ENCODE measurements at regions not wholly inside any gene's neighbourhood (a gene's known extent, or its start where the extent isn't known, plus 50 kb on each side); places are given as distances from the start of the nearest gene placed in this dataset.

DNA sequence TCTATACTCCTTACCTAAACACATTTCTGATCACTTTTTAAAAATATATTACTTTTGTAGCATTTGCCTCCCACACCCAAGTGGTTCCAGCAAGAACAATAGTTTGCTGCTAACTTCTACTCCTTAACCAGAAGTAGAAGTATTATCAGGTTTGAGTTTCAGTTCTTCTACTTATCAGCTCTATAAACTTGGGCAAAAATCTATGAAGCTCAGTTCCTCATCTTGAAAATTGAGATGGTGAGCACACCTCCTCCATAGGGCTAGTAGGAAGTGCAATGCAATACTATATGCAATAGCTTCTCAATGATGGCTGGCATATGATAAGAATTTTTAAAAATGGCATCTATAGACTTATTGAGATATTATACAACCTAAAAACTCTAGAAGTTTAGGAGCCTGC is 283.7 kb downstream of the TLR4 start:
- no peak for FAIRE-seq
- no peak for ATAC-seq
- Histone ChIP-seq H3K9me3 (no peaks in the 10 kb centered on the region), H3K4me3 (no peak overlapping the region), H3K27ac (no peak overlapping the region), H3K4me1 (no peaks in the 10 kb centered on the region), H3K4me2 (no peak overlapping the region)
- POLR2A ChIA-PET: no interaction called here
- no peak for DNase-seq (ENCODE audit: low read depth in 1 of 2, low spot score in 1 of 2)
- CTCF ChIA-PET: interaction anchor here (0.9 kb wide), 1 partner anchor 472 kb away, joined by 3 read pairs; no protein-coding TSS in a partner anchor
- TF ChIP-seq FOXS1 (CRISPR knock-in tag; IDR thresholded peaks at IDR 0.05) (no peak), ZNF302 (CRISPR knock-in tag; IDR thresholded peaks at IDR 0.05) (no peak), ZSCAN20 (CRISPR knock-in tag; IDR thresholded peaks at IDR 0.05) (no peak), JUNB (IDR thresholded peaks at IDR 0.05) (no peak), FOSB (CRISPR knock-in tag; IDR thresholded peaks at IDR 0.05) (no peak)
- TF ChIP-seq, protein P1, sequence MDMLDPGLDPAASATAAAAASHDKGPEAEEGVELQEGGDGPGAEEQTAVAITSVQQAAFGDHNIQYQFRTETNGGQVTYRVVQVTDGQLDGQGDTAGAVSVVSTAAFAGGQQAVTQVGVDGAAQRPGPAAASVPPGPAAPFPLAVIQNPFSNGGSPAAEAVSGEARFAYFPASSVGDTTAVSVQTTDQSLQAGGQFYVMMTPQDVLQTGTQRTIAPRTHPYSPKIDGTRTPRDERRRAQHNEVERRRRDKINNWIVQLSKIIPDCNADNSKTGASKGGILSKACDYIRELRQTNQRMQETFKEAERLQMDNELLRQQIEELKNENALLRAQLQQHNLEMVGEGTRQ (IDR thresholded peaks at IDR 0.05): no peak

DNA sequence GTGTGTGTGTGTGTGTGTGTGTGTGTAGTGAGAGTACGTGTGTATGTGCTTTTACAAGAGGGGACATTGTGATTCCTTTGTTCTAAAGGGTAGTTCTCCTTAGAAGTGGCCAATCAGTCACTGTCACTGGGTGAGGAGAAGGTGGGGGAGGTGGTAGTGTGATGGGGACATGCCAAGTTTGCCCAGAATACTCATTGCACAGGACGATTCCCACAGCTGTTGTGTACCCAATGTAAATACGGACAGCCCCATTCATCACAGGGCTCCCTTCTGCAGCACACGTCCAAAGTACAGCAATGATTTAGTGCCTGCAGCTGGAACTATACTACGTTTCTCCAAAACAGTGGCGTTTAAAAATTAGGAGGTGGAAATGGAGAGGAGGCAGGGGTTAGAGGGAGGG is 287.8 kb downstream of the TLR4 start:
- Histone ChIP-seq H3K27ac (no peak overlapping the region), H3K4me2 (no peak overlapping the region), H3K4me3 (no peak overlapping the region), H3K4me1 (no peaks in the 10 kb centered on the region), H3K9me3 (no peaks in the 10 kb centered on the region)
- ChIA-PET POLR2A (no interaction called here), CTCF (no interaction called here)
- 4% methylated on average over 6 of the region's 6 CpGs for WGBS (ENCODE audit: missing lambda C conversion rate)
- DNase-seq (ENCODE audit: low read depth in 1 of 2, low spot score in 1 of 2) (no peak), ATAC-seq (no peak), FAIRE-seq (no peak)
- TF ChIP-seq CEBPB (IDR thresholded peaks at IDR 0.05) (no peak), FOSL2 (IDR thresholded peaks at IDR 0.05) (no peak), FOSL2 (CRISPR knock-in tag; IDR thresholded peaks at IDR 0.05) (no peak), MAFK (IDR thresholded peaks at IDR 0.05; ENCODE audit: partially characterized antibody) (no peak), ZNF302 (CRISPR knock-in tag; IDR thresholded peaks at IDR 0.05) (no peak), CHD4 (IDR thresholded peaks at IDR 0.05; ENCODE audit: borderline replicate concordance) (no peak), PHF8 (IDR thresholded peaks at IDR 0.05; ENCODE audit: borderline replicate concordance, low read depth) (no peak), JUNB (IDR thresholded peaks at IDR 0.05) (no peak), RNF2 (IDR thresholded peaks at IDR 0.05; ENCODE audit: borderline replicate concordance, low read depth) (no peak), TFCP2L1 (CRISPR knock-in tag; IDR thresholded peaks at IDR 0.05) (no peak)

DNA sequence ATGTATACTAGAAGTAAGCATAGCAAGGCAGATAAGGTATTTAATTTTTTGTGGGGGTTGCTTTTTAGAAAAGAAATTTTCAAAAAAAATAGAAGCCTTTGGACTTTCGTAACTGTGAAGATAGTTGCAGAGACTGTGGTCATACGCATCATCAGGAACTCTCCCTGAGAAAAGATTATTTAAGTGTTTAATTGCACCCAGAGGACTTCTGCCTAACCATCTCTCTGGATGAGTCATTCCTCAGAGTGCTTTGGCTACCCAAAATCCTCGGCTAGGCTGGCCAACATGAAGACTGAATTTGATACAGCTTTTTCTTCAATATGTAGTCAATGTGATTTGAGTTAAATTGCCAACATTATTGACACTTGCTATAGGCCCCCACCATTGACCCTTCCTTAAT is 296.4 kb downstream of the TLR4 start:
- Histone ChIP-seq H3K4me2 (no peak overlapping the region), H3K4me1 (no peaks in the 10 kb centered on the region), H3K9me3 (no peaks in the 10 kb centered on the region), H3K4me3 (no peak overlapping the region), H3K27ac (no peak overlapping the region)
- FAIRE-seq (no peak), DNase-seq (ENCODE audit: low read depth in 1 of 2, low spot score in 1 of 2) (no peak), ATAC-seq (no peak)
- TF ChIP-seq EHF (CRISPR knock-in tag; IDR thresholded peaks at IDR 0.05) (no peak), ZSCAN20 (CRISPR knock-in tag; IDR thresholded peaks at IDR 0.05) (no peak), NPAS2 (CRISPR knock-in tag; IDR thresholded peaks at IDR 0.05; ENCODE audit: borderline replicate concordance) (no peak), NFE2L2 (conservative IDR thresholded peaks at IDR 0.05; ENCODE audit: low read length) (no peak), CHD2 (IDR thresholded peaks at IDR 0.05; ENCODE audit: low read length, partially characterized antibody) (no peak), HEYL (CRISPR knock-in tag; IDR thresholded peaks at IDR 0.05) (no peak), FOXS1 (CRISPR knock-in tag; IDR thresholded peaks at IDR 0.05) (no peak), NR3C1 (IDR thresholded peaks at IDR 0.05) (no peak)
- TF ChIP-seq, protein P2, sequence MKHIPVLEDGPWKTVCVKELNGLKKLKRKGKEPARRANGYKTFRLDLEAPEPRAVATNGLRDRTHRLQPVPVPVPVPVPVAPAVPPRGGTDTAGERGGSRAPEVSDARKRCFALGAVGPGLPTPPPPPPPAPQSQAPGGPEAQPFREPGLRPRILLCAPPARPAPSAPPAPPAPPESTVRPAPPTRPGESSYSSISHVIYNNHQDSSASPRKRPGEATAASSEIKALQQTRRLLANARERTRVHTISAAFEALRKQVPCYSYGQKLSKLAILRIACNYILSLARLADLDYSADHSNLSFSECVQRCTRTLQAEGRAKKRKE (CRISPR knock-in tag; IDR thresholded peaks at IDR 0.05; ENCODE audit: low read depth): no peak
- TF ChIP-seq, protein P3, sequence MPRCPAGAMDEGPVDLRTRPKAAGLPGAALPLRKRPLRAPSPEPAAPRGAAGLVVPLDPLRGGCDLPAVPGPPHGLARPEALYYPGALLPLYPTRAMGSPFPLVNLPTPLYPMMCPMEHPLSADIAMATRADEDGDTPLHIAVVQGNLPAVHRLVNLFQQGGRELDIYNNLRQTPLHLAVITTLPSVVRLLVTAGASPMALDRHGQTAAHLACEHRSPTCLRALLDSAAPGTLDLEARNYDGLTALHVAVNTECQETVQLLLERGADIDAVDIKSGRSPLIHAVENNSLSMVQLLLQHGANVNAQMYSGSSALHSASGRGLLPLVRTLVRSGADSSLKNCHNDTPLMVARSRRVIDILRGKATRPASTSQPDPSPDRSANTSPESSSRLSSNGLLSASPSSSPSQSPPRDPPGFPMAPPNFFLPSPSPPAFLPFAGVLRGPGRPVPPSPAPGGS (IDR thresholded peaks at IDR 0.05): no peak
- TF ChIP-seq, protein P4, sequence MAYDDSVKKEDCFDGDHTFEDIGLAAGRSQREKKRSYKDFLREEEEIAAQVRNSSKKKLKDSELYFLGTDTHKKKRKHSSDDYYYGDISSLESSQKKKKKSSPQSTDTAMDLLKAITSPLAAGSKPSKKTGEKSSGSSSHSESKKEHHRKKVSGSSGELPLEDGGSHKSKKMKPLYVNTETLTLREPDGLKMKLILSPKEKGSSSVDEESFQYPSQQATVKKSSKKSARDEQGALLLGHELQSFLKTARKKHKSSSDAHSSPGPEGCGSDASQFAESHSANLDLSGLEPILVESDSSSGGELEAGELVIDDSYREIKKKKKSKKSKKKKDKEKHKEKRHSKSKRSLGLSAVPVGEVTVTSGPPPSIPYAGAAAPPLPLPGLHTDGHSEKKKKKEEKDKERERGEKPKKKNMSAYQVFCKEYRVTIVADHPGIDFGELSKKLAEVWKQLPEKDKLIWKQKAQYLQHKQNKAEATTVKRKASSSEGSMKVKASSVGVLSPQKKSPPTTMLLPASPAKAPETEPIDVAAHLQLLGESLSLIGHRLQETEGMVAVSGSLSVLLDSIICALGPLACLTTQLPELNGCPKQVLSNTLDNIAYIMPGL (CRISPR knock-in tag; IDR thresholded peaks at IDR 0.05; ENCODE audit: borderline replicate concordance): no peak
- TF ChIP-seq, protein P5, sequence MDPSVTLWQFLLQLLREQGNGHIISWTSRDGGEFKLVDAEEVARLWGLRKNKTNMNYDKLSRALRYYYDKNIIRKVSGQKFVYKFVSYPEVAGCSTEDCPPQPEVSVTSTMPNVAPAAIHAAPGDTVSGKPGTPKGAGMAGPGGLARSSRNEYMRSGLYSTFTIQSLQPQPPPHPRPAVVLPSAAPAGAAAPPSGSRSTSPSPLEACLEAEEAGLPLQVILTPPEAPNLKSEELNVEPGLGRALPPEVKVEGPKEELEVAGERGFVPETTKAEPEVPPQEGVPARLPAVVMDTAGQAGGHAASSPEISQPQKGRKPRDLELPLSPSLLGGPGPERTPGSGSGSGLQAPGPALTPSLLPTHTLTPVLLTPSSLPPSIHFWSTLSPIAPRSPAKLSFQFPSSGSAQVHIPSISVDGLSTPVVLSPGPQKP (IDR thresholded peaks at IDR 0.05; ENCODE audit: low read depth, low read length): no peak
- POLR2A ChIA-PET: no interaction called here
- 2% methylated on average over 3 of the region's 3 CpGs for WGBS (ENCODE audit: missing lambda C conversion rate)
- CTCF ChIA-PET: no interaction called here

All from A549 (cell line).